ENCODE measurements at regions not wholly inside any gene's neighbourhood (a gene's known extent, or its start where the extent isn't known, plus 50 kb on each side); places are given as distances from the start of the nearest gene placed in this dataset.

DNA sequence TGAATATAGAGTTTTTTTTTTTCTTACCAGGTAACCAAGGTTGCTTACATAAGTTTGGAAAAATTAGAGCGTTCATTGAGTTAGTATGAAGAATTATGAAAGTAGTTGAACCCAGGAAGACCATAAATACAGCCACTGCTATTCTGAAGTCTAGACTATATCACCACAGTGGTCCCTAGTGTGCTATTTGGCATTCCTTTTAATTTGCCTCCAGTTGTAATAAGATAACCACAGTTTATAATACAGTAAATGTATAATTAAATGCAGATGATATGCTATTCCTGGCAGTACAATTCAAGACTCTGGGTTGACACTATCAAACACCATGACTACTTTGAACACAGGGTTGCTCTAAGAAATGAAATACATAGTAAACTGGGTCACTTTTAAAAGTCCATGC is 270.5 kb downstream of the BRINP2 start:
- TF ChIP-seq, protein P1, sequence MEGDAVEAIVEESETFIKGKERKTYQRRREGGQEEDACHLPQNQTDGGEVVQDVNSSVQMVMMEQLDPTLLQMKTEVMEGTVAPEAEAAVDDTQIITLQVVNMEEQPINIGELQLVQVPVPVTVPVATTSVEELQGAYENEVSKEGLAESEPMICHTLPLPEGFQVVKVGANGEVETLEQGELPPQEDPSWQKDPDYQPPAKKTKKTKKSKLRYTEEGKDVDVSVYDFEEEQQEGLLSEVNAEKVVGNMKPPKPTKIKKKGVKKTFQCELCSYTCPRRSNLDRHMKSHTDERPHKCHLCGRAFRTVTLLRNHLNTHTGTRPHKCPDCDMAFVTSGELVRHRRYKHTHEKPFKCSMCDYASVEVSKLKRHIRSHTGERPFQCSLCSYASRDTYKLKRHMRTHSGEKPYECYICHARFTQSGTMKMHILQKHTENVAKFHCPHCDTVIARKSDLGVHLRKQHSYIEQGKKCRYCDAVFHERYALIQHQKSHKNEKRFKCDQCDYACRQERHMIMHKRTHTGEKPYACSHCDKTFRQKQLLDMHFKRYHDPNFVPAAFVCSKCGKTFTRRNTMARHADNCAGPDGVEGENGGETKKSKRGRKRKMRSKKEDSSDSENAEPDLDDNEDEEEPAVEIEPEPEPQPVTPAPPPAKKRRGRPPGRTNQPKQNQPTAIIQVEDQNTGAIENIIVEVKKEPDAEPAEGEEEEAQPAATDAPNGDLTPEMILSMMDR (IDR thresholded peaks at IDR 0.05) = no peak
- TF ChIP-seq POLR2AphosphoS5 (IDR thresholded peaks at IDR 0.05; ENCODE audit: insufficient read depth in 1 of 2, low read depth in 1 of 2) (no peak), POLR2A (IDR thresholded peaks at IDR 0.05) (no peak)
